H9 (cell line): ENCODE measurements at regions not wholly inside any gene's neighbourhood (a gene's known extent, or its start where the extent isn't known, plus 50 kb on each side); places are given as distances from the start of the nearest gene placed in this dataset.

Experiments used
- DNase-seq: peaks from one replicate; pipeline ENCODE4 v3.0.0-alpha.2; 2017
- H2AFZ ChIP-seq: one replicate; pipeline ENCODE4 v1.6.1; 2013; ENCODE audit warnings: mild to moderate bottlenecking, low read length, control low read depth, moderate library complexity
- H2AK5ac ChIP-seq: 2 replicates; pipeline ENCODE4 v1.6.1; 2013; ENCODE audit warnings: low read length, control low read depth, mixed read lengths; ENCODE audit not compliant: insufficient read length
- H2BK120ac ChIP-seq: one replicate; pipeline ENCODE4 v1.6.1; 2013; ENCODE audit warnings: low read depth, mild to moderate bottlenecking, low read length, control low read depth, inconsistent platforms; ENCODE audit not compliant: poor library complexity, severe bottlenecking
- H2BK12ac ChIP-seq: 2 replicates; pipeline ENCODE4 v1.6.1; 2013; ENCODE audit warnings: low read length, control low read depth, mixed read lengths, low read depth; ENCODE audit not compliant: insufficient read length
- H2BK15ac ChIP-seq: 2 replicates; pipeline ENCODE4 v1.6.1; 2013; ENCODE audit warnings: low read depth, low read length, control low read depth
- H2BK20ac ChIP-seq: one replicate; pipeline ENCODE4 v1.6.1; 2013; ENCODE audit warnings: low read depth, mild to moderate bottlenecking, low read length, control low read depth, inconsistent platforms; ENCODE audit not compliant: poor library complexity, severe bottlenecking
- H2BK5ac ChIP-seq: 2 replicates; pipeline ENCODE4 v1.6.1; 2013; ENCODE audit warnings: low read length, control low read depth, mixed read lengths; ENCODE audit not compliant: insufficient read length
- H3K14ac ChIP-seq: 2 replicates; pipeline ENCODE4 v1.6.1; 2013; ENCODE audit warnings: low read length, control low read depth; ENCODE audit not compliant: insufficient read depth
- H3K18ac ChIP-seq: 2 replicates; pipeline ENCODE4 v1.6.1; 2013; ENCODE audit warnings: low read depth, mild to moderate bottlenecking, mixed read lengths, low read length, control low read depth; ENCODE audit not compliant: insufficient read length
- H3K23ac ChIP-seq: 2 replicates; pipeline ENCODE4 v1.6.1; 2013; ENCODE audit warnings: low read length, control low read depth, mixed read lengths, low read depth; ENCODE audit not compliant: insufficient read length
- H3K23me2 ChIP-seq: 2 replicates; pipeline ENCODE4 v1.6.1; 2013; ENCODE audit warnings: low read depth, mild to moderate bottlenecking, mixed read lengths, low read length, control low read depth; ENCODE audit not compliant: insufficient read length, poor library complexity, severe bottlenecking
- H3K27ac ChIP-seq: 2 replicates; pipeline ENCODE4 v1.5.1; 2013; ENCODE audit warnings: low read length, control low read depth, mixed read lengths, low read depth; ENCODE audit not compliant: insufficient read length
- H3K27me3 ChIP-seq: 2 replicates; pipeline ENCODE4 v1.6.1; 2013; ENCODE audit warnings: low read length, control low read depth, inconsistent platforms; ENCODE audit not compliant: insufficient read depth
- H3K4ac ChIP-seq: 2 replicates; pipeline ENCODE4 v1.6.1; 2013; ENCODE audit warnings: low read depth, mild to moderate bottlenecking, control low read depth, inconsistent platforms, low read length, moderate library complexity
- H3K4me1 ChIP-seq: 2 replicates; pipeline ENCODE4 v1.6.1; 2013; ENCODE audit warnings: low read length, control low read depth, inconsistent platforms; ENCODE audit not compliant: insufficient read depth
- H3K4me2 ChIP-seq: 2 replicates; pipeline ENCODE4 v1.6.1; 2013; ENCODE audit warnings: low read length, control low read depth, mixed read lengths; ENCODE audit not compliant: insufficient read length, insufficient read depth
- H3K56ac ChIP-seq: 2 replicates; pipeline ENCODE4 v1.6.1; 2013; ENCODE audit warnings: low read depth, mild to moderate bottlenecking, mixed read lengths, low read length, control low read depth; ENCODE audit not compliant: insufficient read length
- H3K79me1 ChIP-seq: 2 replicates; pipeline ENCODE4 v1.6.1; 2013; ENCODE audit warnings: low read depth, mild to moderate bottlenecking, moderate library complexity, low read length, control low read depth, inconsistent platforms; ENCODE audit not compliant: insufficient read depth, poor library complexity, severe bottlenecking
- H3K79me2 ChIP-seq: 2 replicates; pipeline ENCODE4 v1.6.1; 2013; ENCODE audit warnings: low read length, control low read depth, inconsistent platforms; ENCODE audit not compliant: insufficient read depth
- H3K9ac ChIP-seq: 2 replicates; pipeline ENCODE4 v1.6.1; 2013; ENCODE audit warnings: low read length, control low read depth, mixed read lengths; ENCODE audit not compliant: insufficient read length; ENCODE audit errors: extremely low read depth
- H3K9me3 ChIP-seq: one replicate; pipeline ENCODE4 v1.6.1; 2013; ENCODE audit warnings: low read depth, low read length, inconsistent platforms; ENCODE audit not compliant: control insufficient read depth
- H3T11ph ChIP-seq: one replicate; pipeline ENCODE4 v1.6.1; 2013; ENCODE audit warnings: mild to moderate bottlenecking, low read length, control low read depth, inconsistent platforms
- H4K20me1 ChIP-seq: one replicate; pipeline ENCODE4 v1.6.1; 2013; ENCODE audit not compliant: control insufficient read depth, insufficient read length, insufficient read depth
- H4K5ac ChIP-seq: 2 replicates; pipeline ENCODE4 v1.6.1; 2013; ENCODE audit warnings: low read depth, mild to moderate bottlenecking, mixed read lengths, low read length, control low read depth; ENCODE audit not compliant: insufficient read length
- H4K8ac ChIP-seq: replicated peaks from 2 replicates; pipeline ENCODE4 v1.6.1; 2013; ENCODE audit warnings: low read length, control low read depth, mixed read lengths, low read depth; ENCODE audit not compliant: insufficient read length
- H4K91ac ChIP-seq: 2 replicates; pipeline ENCODE4 v1.6.1; 2013; ENCODE audit warnings: low read depth, mild to moderate bottlenecking, moderate library complexity, mixed read lengths, low read length, control low read depth; ENCODE audit not compliant: insufficient read length
- H3K27ac Mint-ChIP-seq, 3 experiments: 2 replicates in 2 of 3; 3 replicates in 1 of 3; pipeline ENCODE4 v1.8.0; 2020 to 2021; ENCODE audit warnings: mixed read lengths in 3 of 3, mild to moderate bottlenecking in 1 of 3, moderate library complexity in 1 of 3
- H3K27me3 Mint-ChIP-seq: 2 replicates; pipeline ENCODE4 v1.8.0; 2021; ENCODE audit warnings: low read depth, mild to moderate bottlenecking, moderate library complexity, mixed read lengths
- H3K36me3 Mint-ChIP-seq, 3 experiments: 2 replicates in 2 of 3; 3 replicates in 1 of 3; pipeline ENCODE4 v1.8.0; 2020 to 2021; ENCODE audit warnings: low read depth in 3 of 3, mixed read lengths in 3 of 3; ENCODE audit not compliant: insufficient read depth in 1 of 3
- H3K4me1 Mint-ChIP-seq, 2 experiments: 2 replicates each; pipeline ENCODE4 v1.8.0; 2020; ENCODE audit warnings: mixed read lengths in 2 of 2
- H3K4me3 Mint-ChIP-seq, 2 experiments: 2 replicates in 1 of 2; 3 replicates in 1 of 2; pipeline ENCODE4 v1.8.0; 2020 to 2021; ENCODE audit warnings: mild to moderate bottlenecking in 2 of 2, mixed read lengths in 2 of 2, moderate library complexity in 1 of 2
- H3K9me3 Mint-ChIP-seq, 2 experiments: 2 replicates in 1 of 2; 3 replicates in 1 of 2; pipeline ENCODE4 v1.8.0; 2020; ENCODE audit warnings: mild to moderate bottlenecking in 2 of 2, mixed read lengths in 2 of 2, moderate library complexity in 1 of 2
- WGBS: extraction: QIAGEN DNeasy Blood & Tissue Kit; methylation state at CpG from one replicate; pipeline ENCODE4 v1.1.7; 2013; ENCODE audit warnings: missing lambda C conversion rate, low lambda C conversion rate, mixed read lengths; ENCODE audit not compliant: insufficient read length; ENCODE audit errors: extremely low coverage; 5-methylcytosine and 5-hydroxymethylcytosine counted together
- TF ChIP-seq, protein P1 (sequence below): fragments of 200-600 bp; sonication (generic); conservative IDR thresholded peaks from 3 replicates; pipeline ENCODE4 v1.8.0; 2021; ENCODE audit warnings: antibody characterized with exemption, mild to moderate bottlenecking

DNA sequence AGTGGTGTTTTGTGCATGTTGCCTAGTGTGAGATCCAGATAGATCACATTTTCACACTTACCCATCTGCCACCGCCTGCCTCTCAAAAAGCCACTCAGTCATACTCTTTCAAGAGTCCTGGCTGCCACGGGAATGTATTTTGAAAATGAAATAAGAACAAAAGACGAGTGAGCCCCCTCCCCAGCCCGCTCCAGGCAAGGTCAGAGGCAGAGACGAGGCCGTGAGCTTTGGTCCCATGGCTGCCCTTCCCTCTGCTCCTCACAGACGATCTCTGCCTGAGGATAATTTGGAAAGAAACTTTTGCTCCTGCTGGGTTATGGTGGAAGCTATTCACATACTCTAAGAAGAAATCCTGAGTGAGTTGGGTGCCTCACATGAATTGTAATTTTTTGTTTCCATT is 924.3 kb downstream of the BCL11B start:
- H3T11ph ChIP-seq = no peak overlapping the region

More for the DNA sequence above, 924.3 kb downstream of the BCL11B start:
- Histone ChIP-seq H3K27me3 (no peaks in the 10 kb centered on the region), H3K79me1 (no peaks in the 10 kb centered on the region), H2BK5ac (no peak overlapping the region), H3K4ac (no peak overlapping the region), H4K91ac (no peak overlapping the region), H4K20me1 (no peaks in the 10 kb centered on the region), H3K27ac (no peak overlapping the region), H2BK20ac (no peak overlapping the region), H3K4me1 (no peaks in the 10 kb centered on the region), H3K4me2 (no peak overlapping the region), H4K5ac (no peak overlapping the region), H2BK12ac (no peak overlapping the region), H2BK15ac (no peak overlapping the region), H2AK5ac (no peak overlapping the region), H3K9me3 (no peaks in the 10 kb centered on the region), H2AFZ (no peak overlapping the region), H3K23me2 (no peaks in the 10 kb centered on the region), H3K14ac (no peak overlapping the region), H2BK120ac (no peak overlapping the region), H3K23ac (no peak overlapping the region), H3K79me2 (no peaks in the 10 kb centered on the region), H4K8ac (no peak overlapping the region), H3K18ac (no peak overlapping the region), H3K56ac (no peak overlapping the region), H3K9ac (no peak overlapping the region)
- no peaks in the 10 kb centered on the region; a peak in 2 of 7 replicates for H3K36me3 Mint-ChIP-seq
- peaks cover 5 to 10% of the 10 kb centered on the region in 2 experiments for H3K4me1 Mint-ChIP-seq
- H3K9me3 Mint-ChIP-seq = peaks cover 0 to 2% of the 10 kb centered on the region in 2 experiments; a peak in 2 of 5 replicates
- DNase-seq = no peak
- no peak overlapping the region for H3K4me3 Mint-ChIP-seq
- TF ChIP-seq, protein P1, sequence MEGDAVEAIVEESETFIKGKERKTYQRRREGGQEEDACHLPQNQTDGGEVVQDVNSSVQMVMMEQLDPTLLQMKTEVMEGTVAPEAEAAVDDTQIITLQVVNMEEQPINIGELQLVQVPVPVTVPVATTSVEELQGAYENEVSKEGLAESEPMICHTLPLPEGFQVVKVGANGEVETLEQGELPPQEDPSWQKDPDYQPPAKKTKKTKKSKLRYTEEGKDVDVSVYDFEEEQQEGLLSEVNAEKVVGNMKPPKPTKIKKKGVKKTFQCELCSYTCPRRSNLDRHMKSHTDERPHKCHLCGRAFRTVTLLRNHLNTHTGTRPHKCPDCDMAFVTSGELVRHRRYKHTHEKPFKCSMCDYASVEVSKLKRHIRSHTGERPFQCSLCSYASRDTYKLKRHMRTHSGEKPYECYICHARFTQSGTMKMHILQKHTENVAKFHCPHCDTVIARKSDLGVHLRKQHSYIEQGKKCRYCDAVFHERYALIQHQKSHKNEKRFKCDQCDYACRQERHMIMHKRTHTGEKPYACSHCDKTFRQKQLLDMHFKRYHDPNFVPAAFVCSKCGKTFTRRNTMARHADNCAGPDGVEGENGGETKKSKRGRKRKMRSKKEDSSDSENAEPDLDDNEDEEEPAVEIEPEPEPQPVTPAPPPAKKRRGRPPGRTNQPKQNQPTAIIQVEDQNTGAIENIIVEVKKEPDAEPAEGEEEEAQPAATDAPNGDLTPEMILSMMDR = no peak
- H3K27ac Mint-ChIP-seq = peak overlapping the region in 1 of 3 experiments; percentile 21; a peak in 1 of 7 replicates
- no peaks in the 10 kb centered on the region; the same call in none of the 2 replicates for H3K27me3 Mint-ChIP-seq
- WGBS = no CpG with 5 or more reads among the region's 7 CpGs
